ENCODE measurements at regions not wholly inside any gene's neighbourhood (a gene's known extent, or its start where the extent isn't known, plus 50 kb on each side); places are given as distances from the start of the nearest gene placed in this dataset.

GRCh38 chr15:93162560-93162959 lies 73.5 kb upstream of the RGMA start:
- no peak for DNase-seq
- peaks cover 81% of the 10 kb centered on the region for H3K27me3 Mint-ChIP-seq (ENCODE audit: unreplicated experiment)
- BruUV-seq (replicated peaks), result no TSS peak
- H3K4me1 Mint-ChIP-seq (ENCODE audit: low read depth, unreplicated experiment), result no peaks in the 10 kb centered on the region
- H3K36me3 Mint-ChIP-seq (ENCODE audit: insufficient read depth, unreplicated experiment), result no peaks in the 10 kb centered on the region
- intact Hi-C loops (cut with micrococcal nuclease; ENCODE audit: unreplicated experiment), result no loop called here
- TF ChIP-seq CTCF (IDR thresholded peaks at IDR 0.05; ENCODE audit: unreplicated experiment), result no peak
- H3K4me3 Mint-ChIP-seq (ENCODE audit: low read depth, unreplicated experiment), result no peak overlapping the region
- no peak overlapping the region for H3K27ac Mint-ChIP-seq (ENCODE audit: unreplicated experiment)
- CTCF ChIA-PET, result no interaction called here
- H3K9me3 Mint-ChIP-seq (ENCODE audit: low read depth, unreplicated experiment), result peaks cover 2% of the 10 kb centered on the region

- intact Hi-C loops (cut with micrococcal nuclease; ENCODE audit: unreplicated experiment), result no loop called here
- Mint-ChIP-seq H3K36me3 (ENCODE audit: insufficient read depth, unreplicated experiment) (no peaks in the 10 kb centered on the region), H3K27ac (ENCODE audit: unreplicated experiment) (no peak overlapping the region), H3K4me3 (ENCODE audit: low read depth, unreplicated experiment) (no peak overlapping the region), H3K9me3 (ENCODE audit: low read depth, unreplicated experiment) (peaks cover 2% of the 10 kb centered on the region), H3K4me1 (ENCODE audit: low read depth, unreplicated experiment) (no peaks in the 10 kb centered on the region), H3K27me3 (ENCODE audit: unreplicated experiment) (peaks cover 54% of the 10 kb centered on the region)
- no peak for DNase-seq
- no peak for TF ChIP-seq CTCF (IDR thresholded peaks at IDR 0.05; ENCODE audit: unreplicated experiment)
- CTCF ChIA-PET, result no interaction called here
- no TSS peak for BruUV-seq (replicated peaks)
Measured at GRCh38 chr15:93159930-93160329, 70.9 kb upstream of the RGMA start.

- DNase-seq, result no peak
- intact Hi-C loops (cut with micrococcal nuclease; ENCODE audit: unreplicated experiment), result no loop called here
- BruUV-seq (replicated peaks), result no TSS peak
- H3K27me3 Mint-ChIP-seq (ENCODE audit: unreplicated experiment), result peaks cover 38% of the 10 kb centered on the region
- no peak for TF ChIP-seq CTCF (IDR thresholded peaks at IDR 0.05; ENCODE audit: unreplicated experiment)
- H3K4me3 Mint-ChIP-seq (ENCODE audit: low read depth, unreplicated experiment), result no peak overlapping the region
- H3K27ac Mint-ChIP-seq (ENCODE audit: unreplicated experiment), result no peak overlapping the region
- H3K9me3 Mint-ChIP-seq (ENCODE audit: low read depth, unreplicated experiment), result peaks cover 2% of the 10 kb centered on the region
- no peaks in the 10 kb centered on the region for H3K36me3 Mint-ChIP-seq (ENCODE audit: insufficient read depth, unreplicated experiment)
- no peaks in the 10 kb centered on the region for H3K4me1 Mint-ChIP-seq (ENCODE audit: low read depth, unreplicated experiment)
- CTCF ChIA-PET, result interaction anchor here (0.7 kb wide), 1 partner anchor 1927 kb away, joined by 3 read pairs; no protein-coding TSS in a partner anchor
Measured at GRCh38 chr15:93158097-93158900, 69.3 kb upstream of the RGMA start.

GRCh38 chr15:93154666-93155065 lies 65.7 kb upstream of the RGMA start:
- no peak for DNase-seq
- H3K27me3 Mint-ChIP-seq (ENCODE audit: unreplicated experiment), result peaks cover 24% of the 10 kb centered on the region
- H3K4me3 Mint-ChIP-seq (ENCODE audit: low read depth, unreplicated experiment), result no peak overlapping the region
- H3K4me1 Mint-ChIP-seq (ENCODE audit: low read depth, unreplicated experiment), result no peaks in the 10 kb centered on the region
- TF ChIP-seq CTCF (IDR thresholded peaks at IDR 0.05; ENCODE audit: unreplicated experiment), result no peak
- no peak overlapping the region for H3K27ac Mint-ChIP-seq (ENCODE audit: unreplicated experiment)
- CTCF ChIA-PET, result no interaction called here
- H3K9me3 Mint-ChIP-seq (ENCODE audit: low read depth, unreplicated experiment), result no peaks in the 10 kb centered on the region
- intact Hi-C loops (cut with micrococcal nuclease; ENCODE audit: unreplicated experiment), result no loop called here
- BruUV-seq (replicated peaks), result no TSS peak
- H3K36me3 Mint-ChIP-seq (ENCODE audit: insufficient read depth, unreplicated experiment), result no peaks in the 10 kb centered on the region
